DOHH2 (cell line): ENCODE measurements at regions not wholly inside any gene's neighbourhood (a gene's known extent, or its start where the extent isn't known, plus 50 kb on each side); places are given as distances from the start of the nearest gene placed in this dataset.

Source experiments
- H3F3A ChIP-seq: fragments of 200-600 bp; sonication (generic), shearing (Covaris generic); 2 replicates; pipeline ENCODE4 v1.6.0; 2016; ENCODE audit warnings: antibody characterized with exemption, mild to moderate bottlenecking; ENCODE audit not compliant: control insufficient read depth, insufficient read depth
- H3K27ac ChIP-seq: fragments of 200-600 bp; sonication (generic); 2 replicates; pipeline ENCODE4 v1.5.1; 2014; ENCODE audit warnings: low read depth, mild to moderate bottlenecking, low read length, moderate library complexity
- H3K27me3 ChIP-seq: fragments of 200-600 bp; sonication (generic); 2 replicates; pipeline ENCODE4 v1.6.1; 2014; ENCODE audit warnings: mild to moderate bottlenecking, low read length, mixed read lengths; ENCODE audit not compliant: control insufficient read depth
- H3K36me3 ChIP-seq: fragments of 200-600 bp; sonication (generic); 2 replicates; pipeline ENCODE4 v1.6.1; 2014; ENCODE audit warnings: mild to moderate bottlenecking, low read length, moderate library complexity, mixed read lengths; ENCODE audit not compliant: control insufficient read depth
- H3K4me1 ChIP-seq: fragments of 200-600 bp; sonication (generic); 2 replicates; pipeline ENCODE4 v1.6.1; 2014; ENCODE audit warnings: mild to moderate bottlenecking, low read length, mixed read lengths; ENCODE audit not compliant: control insufficient read depth
- H3K4me2 ChIP-seq: fragments of 200-600 bp; sonication (generic); 2 replicates; pipeline ENCODE4 v1.6.0; 2014; ENCODE audit warnings: mild to moderate bottlenecking, low read length, moderate library complexity
- H3K4me3 ChIP-seq: fragments of 200-600 bp; sonication (generic); 2 replicates; pipeline ENCODE4 v1.5.1; 2014; ENCODE audit warnings: mild to moderate bottlenecking, low read length, mixed read lengths
- H3K79me2 ChIP-seq: fragments of 200-600 bp; sonication (generic); 2 replicates; pipeline ENCODE4 v1.6.1; 2014; ENCODE audit warnings: mild to moderate bottlenecking, low read length, mixed read lengths; ENCODE audit not compliant: control insufficient read depth
- H3K9me2 ChIP-seq: fragments of 200-600 bp; sonication (generic); replicated peaks from 2 replicates; pipeline ENCODE4 v1.6.1; 2014; ENCODE audit warnings: mild to moderate bottlenecking, low read length, mixed read lengths; ENCODE audit not compliant: control insufficient read depth
- H3K9me3 ChIP-seq: fragments of 200-600 bp; sonication (generic); 2 replicates; pipeline ENCODE4 v1.6.1; 2014; ENCODE audit warnings: antibody characterized with exemption, low read length, mixed read lengths; ENCODE audit not compliant: control insufficient read depth, insufficient read depth
- H4K20me1 ChIP-seq: fragments of 200-600 bp; sonication (generic); 2 replicates; pipeline ENCODE4 v1.6.0; 2014; ENCODE audit warnings: low read depth, mild to moderate bottlenecking, antibody characterized with exemption, low read length, moderate library complexity; ENCODE audit not compliant: control insufficient read depth, insufficient read depth
- CTCF ChIP-seq: fragments of 200-600 bp; sonication (generic); IDR thresholded peaks from one replicate; pipeline ENCODE4 v1.5.1; 2014; ENCODE audit warnings: antibody characterized with exemption, mild to moderate bottlenecking, low read depth, low read length; ENCODE audit not compliant: poor library complexity, severe bottlenecking
- EZH2phosphoT487 ChIP-seq: fragments of 200-600 bp; sonication (generic); IDR thresholded peaks from 2 replicates; pipeline ENCODE4 v1.6.1; 2017; ENCODE audit warnings: borderline replicate concordance, mild to moderate bottlenecking, antibody characterized with exemption, low read length, moderate library complexity, mixed read lengths

- Histone ChIP-seq H4K20me1 (no peaks in the 10 kb centered on the region), H3K4me2 (no peak overlapping the region), H3K4me1 (no peaks in the 10 kb centered on the region), H3F3A (no peaks in the 10 kb centered on the region), H3K9me3 (no peaks in the 10 kb centered on the region), H3K27me3 (no peaks in the 10 kb centered on the region), H3K36me3 (no peaks in the 10 kb centered on the region), H3K9me2 (no peaks in the 10 kb centered on the region), H3K79me2 (no peaks in the 10 kb centered on the region), H3K4me3 (no peak overlapping the region), H3K27ac (no peak overlapping the region)
- TF ChIP-seq EZH2phosphoT487 (no peak), CTCF (no peak)
Observed at GRCh38 chr12:131525795-131526508, 184.9 kb upstream of the SFSWAP start.

- Histone ChIP-seq H3K4me1 (no peaks in the 10 kb centered on the region), H4K20me1 (no peaks in the 10 kb centered on the region), H3K9me2 (no peaks in the 10 kb centered on the region), H3K27me3 (no peaks in the 10 kb centered on the region), H3F3A (no peaks in the 10 kb centered on the region), H3K36me3 (no peaks in the 10 kb centered on the region), H3K9me3 (no peaks in the 10 kb centered on the region), H3K27ac (no peak overlapping the region), H3K4me3 (no peak overlapping the region), H3K79me2 (no peaks in the 10 kb centered on the region), H3K4me2 (no peak overlapping the region)
- no peak for TF ChIP-seq EZH2phosphoT487
- TF ChIP-seq CTCF = no peak
Observed at GRCh38 chr12:131527092-131527491, 183.8 kb upstream of the SFSWAP start.

- H4K20me1 ChIP-seq = no peaks in the 10 kb centered on the region
- no peak overlapping the region for H3K27ac ChIP-seq
- no peak overlapping the region for H3K4me2 ChIP-seq
- no peaks in the 10 kb centered on the region for H3K36me3 ChIP-seq
- H3F3A ChIP-seq = no peaks in the 10 kb centered on the region
- H3K9me2 ChIP-seq = no peaks in the 10 kb centered on the region
- no peaks in the 10 kb centered on the region for H3K79me2 ChIP-seq
- no peaks in the 10 kb centered on the region for H3K4me1 ChIP-seq
- no peak overlapping the region for H3K4me3 ChIP-seq
- TF ChIP-seq EZH2phosphoT487 = no peak
- no peaks in the 10 kb centered on the region for H3K27me3 ChIP-seq
- no peaks in the 10 kb centered on the region for H3K9me3 ChIP-seq
Observed at GRCh38 chr12:131527736-131528135, 183.2 kb upstream of the SFSWAP start.

GRCh38 chr12:131528144-131528543 lies 182.7 kb upstream of the SFSWAP start:
- no peak overlapping the region for H3K4me3 ChIP-seq
- no peaks in the 10 kb centered on the region for H3K9me3 ChIP-seq
- no peaks in the 10 kb centered on the region for H3F3A ChIP-seq
- H3K79me2 ChIP-seq = no peaks in the 10 kb centered on the region
- TF ChIP-seq CTCF = no peak
- no peak for TF ChIP-seq EZH2phosphoT487
- H3K27ac ChIP-seq = no peak overlapping the region
- no peaks in the 10 kb centered on the region for H3K4me1 ChIP-seq
- no peaks in the 10 kb centered on the region for H4K20me1 ChIP-seq
- H3K36me3 ChIP-seq = no peaks in the 10 kb centered on the region
- no peaks in the 10 kb centered on the region for H3K9me2 ChIP-seq
- H3K27me3 ChIP-seq = no peaks in the 10 kb centered on the region
- H3K4me2 ChIP-seq = no peak overlapping the region
